ENCODE measurements at regions not wholly inside any gene's neighbourhood (a gene's known extent, or its start where the extent isn't known, plus 50 kb on each side); places are given as distances from the start of the nearest gene placed in this dataset.

DNA sequence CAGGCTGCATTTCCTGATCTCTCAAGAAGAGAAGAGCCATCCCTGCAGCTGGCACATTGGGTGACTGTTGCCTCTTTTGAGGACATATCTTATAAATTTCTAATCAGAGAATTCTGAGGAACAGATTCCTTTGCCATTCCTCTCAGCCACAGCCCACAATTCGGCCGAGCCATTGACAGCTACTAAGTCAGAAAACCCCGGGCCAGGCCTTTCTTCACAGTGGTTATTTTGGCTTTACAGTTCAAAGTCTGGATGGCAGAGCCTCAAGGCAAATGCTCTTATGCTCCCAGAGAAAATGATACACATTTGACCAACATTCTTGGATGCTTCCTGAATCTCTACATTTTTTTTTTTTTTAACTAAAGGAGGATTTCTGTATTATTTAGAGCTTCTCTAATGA is 138.4 kb upstream of the FRMD6 start:
- Histone ChIP-seq H3K9me3 (ENCODE audit: control insufficient read depth, insufficient read depth, low read depth, low read length) (no peaks in the 10 kb centered on the region), H2AFZ (ENCODE audit: low read length) (no peak overlapping the region), H3K27me3 (ENCODE audit: control insufficient read depth, insufficient read depth, low read length) (no peaks in the 10 kb centered on the region), H3K4me2 (ENCODE audit: extremely low read depth, insufficient read depth, low read length) (no peak overlapping the region), H3K36me3 (ENCODE audit: control insufficient read depth, insufficient read depth, low read length) (no peaks in the 10 kb centered on the region), H3K4me1 (ENCODE audit: control insufficient read depth, extremely low read depth, insufficient read depth, low read length) (peaks cover 6% of the 10 kb centered on the region), H3K79me2 (ENCODE audit: control insufficient read depth, insufficient read depth, low read length) (no peaks in the 10 kb centered on the region), H3K27ac (ENCODE audit: insufficient read depth, low read length) (no peak overlapping the region), H4K20me1 (ENCODE audit: control insufficient read depth, extremely low read depth, insufficient read depth, low read length) (no peaks in the 10 kb centered on the region), H3K9ac (ENCODE audit: insufficient read depth, low read length) (no peak overlapping the region), H3K4me3 (replicated peaks in 1 of 4; ENCODE audit: control extremely low read depth in 1 of 4, insufficient read depth in 1 of 4, low read depth in 3 of 4, low read length in 4 of 4) (no peak overlapping the region)
- peak in 1 of 2 donors; percentile 55 for DNase-seq (ENCODE audit: low read depth in 2 of 2)
- TF ChIP-seq, protein P1, sequence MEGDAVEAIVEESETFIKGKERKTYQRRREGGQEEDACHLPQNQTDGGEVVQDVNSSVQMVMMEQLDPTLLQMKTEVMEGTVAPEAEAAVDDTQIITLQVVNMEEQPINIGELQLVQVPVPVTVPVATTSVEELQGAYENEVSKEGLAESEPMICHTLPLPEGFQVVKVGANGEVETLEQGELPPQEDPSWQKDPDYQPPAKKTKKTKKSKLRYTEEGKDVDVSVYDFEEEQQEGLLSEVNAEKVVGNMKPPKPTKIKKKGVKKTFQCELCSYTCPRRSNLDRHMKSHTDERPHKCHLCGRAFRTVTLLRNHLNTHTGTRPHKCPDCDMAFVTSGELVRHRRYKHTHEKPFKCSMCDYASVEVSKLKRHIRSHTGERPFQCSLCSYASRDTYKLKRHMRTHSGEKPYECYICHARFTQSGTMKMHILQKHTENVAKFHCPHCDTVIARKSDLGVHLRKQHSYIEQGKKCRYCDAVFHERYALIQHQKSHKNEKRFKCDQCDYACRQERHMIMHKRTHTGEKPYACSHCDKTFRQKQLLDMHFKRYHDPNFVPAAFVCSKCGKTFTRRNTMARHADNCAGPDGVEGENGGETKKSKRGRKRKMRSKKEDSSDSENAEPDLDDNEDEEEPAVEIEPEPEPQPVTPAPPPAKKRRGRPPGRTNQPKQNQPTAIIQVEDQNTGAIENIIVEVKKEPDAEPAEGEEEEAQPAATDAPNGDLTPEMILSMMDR (conservative IDR thresholded peaks at IDR 0.05 in 1 of 2, IDR thresholded peaks at IDR 0.05 in 1 of 2; ENCODE audit: low read depth in 1 of 2, low read length in 2 of 2) = no peak
- no peak for TF ChIP-seq EZH2 (IDR thresholded peaks at IDR 0.05; ENCODE audit: low read length, missing control alignments)

DNA sequence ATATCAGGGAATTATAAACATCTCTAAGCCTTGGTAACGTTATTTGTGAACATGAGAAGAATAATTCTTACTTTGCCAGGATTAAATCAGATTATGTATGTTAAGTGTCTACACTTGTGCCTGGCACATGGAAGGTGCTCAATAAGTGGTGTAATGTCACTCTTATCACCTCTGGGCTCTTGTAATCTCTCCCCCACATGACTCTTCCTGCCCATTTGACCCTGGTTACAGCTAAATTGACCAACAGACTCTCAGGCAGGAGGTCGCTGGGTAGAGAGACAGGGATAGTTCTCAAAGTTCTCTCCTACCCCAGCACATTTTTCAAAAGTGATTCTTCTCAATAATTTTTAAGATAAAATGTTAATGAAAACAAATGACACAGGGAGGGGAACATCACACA is 137.8 kb upstream of the FRMD6 start:
- Histone ChIP-seq H3K27me3 (ENCODE audit: control insufficient read depth, insufficient read depth, low read length) (no peaks in the 10 kb centered on the region), H3K4me2 (ENCODE audit: extremely low read depth, insufficient read depth, low read length) (no peak overlapping the region), H3K4me1 (ENCODE audit: control insufficient read depth, extremely low read depth, insufficient read depth, low read length) (peaks cover under 1% of the 10 kb centered on the region), H4K20me1 (ENCODE audit: control insufficient read depth, extremely low read depth, insufficient read depth, low read length) (no peaks in the 10 kb centered on the region), H3K9ac (ENCODE audit: insufficient read depth, low read length) (no peak overlapping the region), H3K27ac (ENCODE audit: insufficient read depth, low read length) (no peak overlapping the region), H3K9me3 (ENCODE audit: control insufficient read depth, insufficient read depth, low read depth, low read length) (no peaks in the 10 kb centered on the region), H2AFZ (ENCODE audit: low read length) (no peak overlapping the region), H3K36me3 (ENCODE audit: control insufficient read depth, insufficient read depth, low read length) (no peaks in the 10 kb centered on the region), H3K4me3 (replicated peaks in 1 of 4; ENCODE audit: control extremely low read depth in 1 of 4, insufficient read depth in 1 of 4, low read depth in 3 of 4, low read length in 4 of 4) (no peak overlapping the region), H3K79me2 (ENCODE audit: control insufficient read depth, insufficient read depth, low read length) (no peaks in the 10 kb centered on the region)
- no peak for DNase-seq (ENCODE audit: low read depth in 2 of 2)
- TF ChIP-seq, protein P1 (conservative IDR thresholded peaks at IDR 0.05 in 1 of 2, IDR thresholded peaks at IDR 0.05 in 1 of 2; ENCODE audit: low read depth in 1 of 2, low read length in 2 of 2) = no peak
- no peak for TF ChIP-seq EZH2 (IDR thresholded peaks at IDR 0.05; ENCODE audit: low read length, missing control alignments)

DNA sequence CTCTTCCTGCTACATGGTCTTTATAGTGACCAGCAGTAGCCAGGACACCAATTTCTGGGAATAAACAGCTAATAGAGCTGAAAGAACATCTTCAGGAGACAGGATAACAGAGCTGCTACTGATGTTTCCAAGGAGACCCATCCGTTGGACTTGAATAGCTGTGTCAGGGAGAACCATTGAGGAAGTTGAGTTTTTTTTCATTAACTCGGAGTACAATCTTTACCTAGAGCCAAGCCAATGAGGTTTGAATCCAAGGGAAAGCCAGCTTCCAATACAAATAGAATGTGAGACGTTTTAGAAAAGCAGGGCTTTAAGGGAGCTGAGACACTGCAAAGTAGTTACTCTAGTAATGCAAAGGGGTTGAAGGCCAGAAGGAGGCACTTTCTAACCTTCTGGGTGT is 136.1 kb upstream of the FRMD6 start:
- H3K27me3 ChIP-seq (ENCODE audit: control insufficient read depth, insufficient read depth, low read length) = no peaks in the 10 kb centered on the region
- no peak for DNase-seq (ENCODE audit: low read depth in 2 of 2)
- H3K9me3 ChIP-seq (ENCODE audit: control insufficient read depth, insufficient read depth, low read depth, low read length) = no peaks in the 10 kb centered on the region
- no peaks in the 10 kb centered on the region for H3K4me1 ChIP-seq (ENCODE audit: control insufficient read depth, extremely low read depth, insufficient read depth, low read length)
- H2AFZ ChIP-seq (ENCODE audit: low read length) = no peak overlapping the region
- H3K79me2 ChIP-seq (ENCODE audit: control insufficient read depth, insufficient read depth, low read length) = no peaks in the 10 kb centered on the region
- H3K27ac ChIP-seq (ENCODE audit: insufficient read depth, low read length) = no peak overlapping the region
- no peak overlapping the region for H3K9ac ChIP-seq (ENCODE audit: insufficient read depth, low read length)
- no peak overlapping the region for H3K4me3 ChIP-seq (replicated peaks in 1 of 4; ENCODE audit: control extremely low read depth in 1 of 4, insufficient read depth in 1 of 4, low read depth in 3 of 4, low read length in 4 of 4)
- no peak for TF ChIP-seq EZH2 (IDR thresholded peaks at IDR 0.05; ENCODE audit: low read length, missing control alignments)
- TF ChIP-seq, protein P1 (conservative IDR thresholded peaks at IDR 0.05 in 1 of 2, IDR thresholded peaks at IDR 0.05 in 1 of 2; ENCODE audit: low read depth in 1 of 2, low read length in 2 of 2) = no peak
- H3K4me2 ChIP-seq (ENCODE audit: extremely low read depth, insufficient read depth, low read length) = no peak overlapping the region
- H3K36me3 ChIP-seq (ENCODE audit: control insufficient read depth, insufficient read depth, low read length) = no peaks in the 10 kb centered on the region
- no peaks in the 10 kb centered on the region for H4K20me1 ChIP-seq (ENCODE audit: control insufficient read depth, extremely low read depth, insufficient read depth, low read length)

Measured in fibroblast of lung (primary cell).